ENCODE measurements at regions not wholly inside any gene's neighbourhood (a gene's known extent, or its start where the extent isn't known, plus 50 kb on each side); places are given as distances from the start of the nearest gene placed in this dataset.

DNA sequence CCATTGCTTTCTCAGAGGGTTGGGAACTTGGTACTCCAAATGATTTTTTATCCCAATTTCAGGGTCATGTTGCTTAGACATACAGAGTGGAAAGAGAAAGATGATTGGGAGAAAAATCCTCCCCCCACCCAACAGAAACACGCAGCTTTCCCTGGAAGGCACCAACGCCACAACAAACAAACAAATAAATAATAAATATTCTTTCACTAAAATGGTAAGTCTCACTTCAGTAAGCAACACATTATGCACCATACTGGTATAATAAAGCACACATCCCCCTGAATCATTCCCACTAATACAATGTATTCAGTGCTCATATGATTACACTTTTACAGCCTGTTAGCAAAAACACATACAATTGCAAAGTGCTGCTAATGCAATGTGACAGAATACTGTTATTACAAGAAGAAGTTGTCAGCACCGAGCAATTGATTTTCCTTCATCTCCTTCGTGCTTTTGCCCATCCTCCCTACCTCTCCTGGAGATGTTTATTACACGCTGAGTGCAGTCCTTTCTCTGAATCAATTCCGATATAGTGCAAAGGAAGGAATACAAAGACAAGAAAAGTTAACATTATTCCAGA lies 359.9 kb downstream of the TXNL1 start:
- Histone ChIP-seq H2BK5ac (ENCODE audit: insufficient read length, low read length) (no peak overlapping the region), H3K27ac (ENCODE audit: insufficient read length, low read depth, low read length) (no peak overlapping the region), H4K91ac (ENCODE audit: insufficient read length, low read depth, low read length) (no peak overlapping the region), H4K8ac (replicated peaks; ENCODE audit: insufficient read length, low read depth, low read length) (no peak overlapping the region), H3K23me2 (ENCODE audit: insufficient read length, low read depth, low read length, poor library complexity, severe bottlenecking) (no peaks in the 10 kb centered on the region), H2BK12ac (ENCODE audit: insufficient read length, low read depth, low read length) (no peak overlapping the region), H3K9me3 (ENCODE audit: control insufficient read depth, low read depth, low read length) (no peaks in the 10 kb centered on the region), H3K18ac (ENCODE audit: insufficient read length, low read depth, low read length) (no peak overlapping the region), H2BK120ac (ENCODE audit: low read depth, low read length, poor library complexity, severe bottlenecking) (no peak overlapping the region), H3K4ac (ENCODE audit: low read depth, low read length) (no peak overlapping the region), H3K56ac (ENCODE audit: insufficient read length, low read depth, low read length) (no peak overlapping the region), H3K14ac (ENCODE audit: insufficient read depth, low read length) (no peak overlapping the region), H4K20me1 (ENCODE audit: control insufficient read depth, insufficient read depth, insufficient read length) (no peaks in the 10 kb centered on the region), H3K9ac (ENCODE audit: extremely low read depth, insufficient read length, low read length) (no peak overlapping the region), H2BK20ac (ENCODE audit: low read depth, low read length, poor library complexity, severe bottlenecking) (no peak overlapping the region), H3K27me3 (ENCODE audit: insufficient read depth, low read length) (no peaks in the 10 kb centered on the region), H3K4me1 (ENCODE audit: insufficient read depth, low read length) (0 out of 2 replicates have a peak, but pooled peaks cover 4% of the 10 kb centered on the region), H3K4me2 (ENCODE audit: insufficient read depth, insufficient read length, low read length) (no peak overlapping the region), H4K5ac (ENCODE audit: insufficient read length, low read depth, low read length) (no peak overlapping the region), H2AK5ac (ENCODE audit: insufficient read length, low read length) (no peak overlapping the region), H3K23ac (ENCODE audit: insufficient read length, low read depth, low read length) (no peak overlapping the region), H3T11ph (ENCODE audit: low read length) (no peak overlapping the region), H2BK15ac (ENCODE audit: low read depth, low read length) (no peak overlapping the region), H3K79me1 (ENCODE audit: insufficient read depth, low read depth, low read length, poor library complexity, severe bottlenecking) (no peaks in the 10 kb centered on the region), H2AFZ (ENCODE audit: low read length) (no peak overlapping the region), H3K79me2 (ENCODE audit: insufficient read depth, low read length) (no peaks in the 10 kb centered on the region)
- no peaks in the 10 kb centered on the region for H3K36me3 Mint-ChIP-seq (ENCODE audit: insufficient read depth in 1 of 3, low read depth in 3 of 3)
- DNase-seq: no peak
- peaks cover 10 to 19% of the 10 kb centered on the region in 2 experiments for H3K4me1 Mint-ChIP-seq
- no peak overlapping the region; a peak in 1 of 7 replicates for H3K27ac Mint-ChIP-seq
- H3K9me3 Mint-ChIP-seq: no peaks in the 10 kb centered on the region
- H3K27me3 Mint-ChIP-seq (ENCODE audit: low read depth): no peaks in the 10 kb centered on the region
- WGBS (ENCODE audit: extremely low coverage, insufficient read length, low lambda C conversion rate): no CpG with 5 or more reads among the region's 6 CpGs
- TF ChIP-seq, protein P1, sequence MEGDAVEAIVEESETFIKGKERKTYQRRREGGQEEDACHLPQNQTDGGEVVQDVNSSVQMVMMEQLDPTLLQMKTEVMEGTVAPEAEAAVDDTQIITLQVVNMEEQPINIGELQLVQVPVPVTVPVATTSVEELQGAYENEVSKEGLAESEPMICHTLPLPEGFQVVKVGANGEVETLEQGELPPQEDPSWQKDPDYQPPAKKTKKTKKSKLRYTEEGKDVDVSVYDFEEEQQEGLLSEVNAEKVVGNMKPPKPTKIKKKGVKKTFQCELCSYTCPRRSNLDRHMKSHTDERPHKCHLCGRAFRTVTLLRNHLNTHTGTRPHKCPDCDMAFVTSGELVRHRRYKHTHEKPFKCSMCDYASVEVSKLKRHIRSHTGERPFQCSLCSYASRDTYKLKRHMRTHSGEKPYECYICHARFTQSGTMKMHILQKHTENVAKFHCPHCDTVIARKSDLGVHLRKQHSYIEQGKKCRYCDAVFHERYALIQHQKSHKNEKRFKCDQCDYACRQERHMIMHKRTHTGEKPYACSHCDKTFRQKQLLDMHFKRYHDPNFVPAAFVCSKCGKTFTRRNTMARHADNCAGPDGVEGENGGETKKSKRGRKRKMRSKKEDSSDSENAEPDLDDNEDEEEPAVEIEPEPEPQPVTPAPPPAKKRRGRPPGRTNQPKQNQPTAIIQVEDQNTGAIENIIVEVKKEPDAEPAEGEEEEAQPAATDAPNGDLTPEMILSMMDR (conservative IDR thresholded peaks at IDR 0.05): no peak
- no peak overlapping the region for H3K4me3 Mint-ChIP-seq
